ENCODE measurements at regions not wholly inside any gene's neighbourhood (a gene's known extent, or its start where the extent isn't known, plus 50 kb on each side); places are given as distances from the start of the nearest gene placed in this dataset.
"Not testable (repeated sequence)": the region's sequence is repeated elsewhere in the genome, so short reads cannot be mapped to it uniquely, and the experiment has no call there.

- no peak for DNase-seq (ENCODE audit: low read depth, low spot score)
Measured at GRCh38 chr6:140697585-140697984, 1323.1 kb upstream of the CITED2 start.

GRCh38 chr6:140684776-140685550, 1310.5 kb upstream of the CITED2 start:
- no peak for DNase-seq (ENCODE audit: low read depth, low spot score)

- DNase-seq (ENCODE audit: low read depth, low spot score): no peak
Measured at GRCh38 chr6:140677781-140678528, 1303.5 kb upstream of the CITED2 start.

GRCh38 chr6:140671926-140672325, 1297.5 kb upstream of the CITED2 start:
- no peak for DNase-seq (ENCODE audit: low read depth, low spot score)

GRCh38 chr6:140670021-140670420, 1295.6 kb upstream of the CITED2 start:
- DNase-seq (ENCODE audit: low read depth, low spot score): no peak

GRCh38 chr6:140669321-140669720, 1294.9 kb upstream of the CITED2 start:
- DNase-seq (ENCODE audit: low read depth, low spot score): no peak

- no peak for DNase-seq (ENCODE audit: low read depth, low spot score)
Measured at GRCh38 chr6:140663772-140664171, 1289.3 kb upstream of the CITED2 start.

- DNase-seq (ENCODE audit: low read depth, low spot score): no peak
Measured at GRCh38 chr6:140663094-140663493, 1288.6 kb upstream of the CITED2 start.

- DNase-seq (ENCODE audit: low read depth, low spot score): no peak
Measured at GRCh38 chr6:140661691-140662090, 1287.2 kb upstream of the CITED2 start.

- no peak for DNase-seq (ENCODE audit: low read depth, low spot score)
Measured at GRCh38 chr6:140660295-140660694, 1285.8 kb upstream of the CITED2 start.

GRCh38 chr6:140653972-140654371, 1279.5 kb upstream of the CITED2 start:
- DNase-seq (ENCODE audit: low read depth, low spot score): no peak

GRCh38 chr6:140653506-140653905, 1279.1 kb upstream of the CITED2 start:
- no peak for DNase-seq (ENCODE audit: low read depth, low spot score)

GRCh38 chr6:140649502-140649901, 1275.1 kb upstream of the CITED2 start:
- DNase-seq (ENCODE audit: low read depth, low spot score): not testable (repeated sequence)

GRCh38 chr6:140647322-140647721, 1272.9 kb upstream of the CITED2 start:
- DNase-seq (ENCODE audit: low read depth, low spot score): not testable (repeated sequence)

- DNase-seq (ENCODE audit: low read depth, low spot score): no peak
Measured at GRCh38 chr6:140644017-140644416, 1269.6 kb upstream of the CITED2 start.

- DNase-seq (ENCODE audit: low read depth, low spot score): no peak
Measured at GRCh38 chr6:140641412-140641811, 1267.0 kb upstream of the CITED2 start.

GRCh38 chr6:140636908-140637402, 1262.5 kb upstream of the CITED2 start:
- no peak for DNase-seq (ENCODE audit: low read depth, low spot score)

GRCh38 chr6:140636271-140636907, 1261.9 kb upstream of the CITED2 start:
- no peak for DNase-seq (ENCODE audit: low read depth, low spot score)

GRCh38 chr6:140627002-140627401, 1252.6 kb upstream of the CITED2 start:
- DNase-seq (ENCODE audit: low read depth, low spot score): no peak

- no peak for DNase-seq (ENCODE audit: low read depth, low spot score)
Measured at GRCh38 chr6:140623498-140623897, 1249.0 kb upstream of the CITED2 start.

GRCh38 chr6:140620496-140620895, 1246.0 kb upstream of the CITED2 start:
- DNase-seq (ENCODE audit: low read depth, low spot score): no peak

- no peak for DNase-seq (ENCODE audit: low read depth, low spot score)
Measured at GRCh38 chr6:140609956-140610355, 1235.5 kb upstream of the CITED2 start.
